ENCODE measurements at regions not wholly inside any gene's neighbourhood (a gene's known extent, or its start where the extent isn't known, plus 50 kb on each side); places are given as distances from the start of the nearest gene placed in this dataset.

DNA sequence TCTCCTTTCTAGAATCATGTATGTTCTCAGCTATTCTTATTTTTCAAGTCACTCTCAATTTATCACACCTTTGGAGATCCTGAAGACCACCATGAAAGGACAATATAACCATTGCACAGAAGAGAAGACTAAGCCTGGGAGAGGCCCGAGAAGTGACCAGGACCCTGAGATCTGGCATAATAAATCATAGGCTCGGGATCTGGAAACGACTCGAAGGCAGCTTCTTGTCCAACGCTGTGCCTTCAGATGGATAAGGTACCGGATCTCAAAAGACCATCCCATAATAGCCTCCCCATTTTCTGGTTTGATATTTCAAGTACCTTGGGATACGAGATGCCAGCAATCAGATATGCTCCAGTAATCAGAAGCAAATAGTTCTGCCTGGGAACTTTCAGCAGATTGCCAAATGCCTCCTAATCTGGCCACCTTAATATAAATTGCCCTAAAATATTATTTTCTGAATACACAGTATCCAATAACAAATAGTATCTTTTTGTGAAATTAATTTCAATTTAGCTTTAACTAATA is 179.2 kb upstream of the ZMIZ1 start:
- no peak for DNase-seq

DNA sequence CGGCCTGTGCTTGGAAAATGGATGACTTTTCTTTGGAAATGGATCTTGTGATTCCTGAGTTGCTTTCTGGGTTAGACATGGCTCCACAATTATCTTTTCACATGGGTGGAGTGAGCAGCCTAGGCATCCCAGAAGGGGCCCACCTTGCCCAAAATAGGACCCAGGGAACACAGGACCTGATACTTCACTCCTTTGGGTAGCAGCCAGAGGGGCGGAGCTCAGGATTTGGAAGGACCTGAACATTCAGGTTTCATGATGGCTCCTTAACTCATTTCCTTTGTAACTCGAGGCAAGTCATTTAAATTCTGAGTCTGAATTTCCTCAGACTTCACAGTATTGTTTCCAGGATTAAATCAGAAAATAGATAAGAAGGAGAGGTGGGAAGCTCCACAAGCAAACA is 178.3 kb upstream of the ZMIZ1 start:
- DNase-seq (no peak), ATAC-seq (ENCODE audit: insufficient read depth, low FRiP score) (no peak)
- peaks cover 0 to 6% (median 2%) of the 10 kb centered on the region in 4 donors for H3K9me3 ChIP-seq (ENCODE audit: control insufficient read depth in 4 of 4, insufficient read depth in 3 of 4, low read length in 3 of 4)
- H3K36me3 ChIP-seq (ENCODE audit: control insufficient read depth in 4 of 4, insufficient read depth in 4 of 4, low read length in 4 of 4) = no peaks in the 10 kb centered on the region
- H3K27ac ChIP-seq (ENCODE audit: low read depth in 1 of 2, low read length in 1 of 2) = no peak overlapping the region
- H3K4me3 ChIP-seq = no peak overlapping the region
- WGBS, 2 donors = 71 to 83% methylated on average over 3 of the region's 3 CpGs
- no peaks in the 10 kb centered on the region for H3K27me3 ChIP-seq (ENCODE audit: control insufficient read depth in 3 of 3, insufficient read depth in 3 of 3, low read length in 2 of 3)
- H3K9ac ChIP-seq (ENCODE audit: insufficient read depth in 1 of 2, low read length in 2 of 2) = no peak overlapping the region
- TF ChIP-seq, protein P1, sequence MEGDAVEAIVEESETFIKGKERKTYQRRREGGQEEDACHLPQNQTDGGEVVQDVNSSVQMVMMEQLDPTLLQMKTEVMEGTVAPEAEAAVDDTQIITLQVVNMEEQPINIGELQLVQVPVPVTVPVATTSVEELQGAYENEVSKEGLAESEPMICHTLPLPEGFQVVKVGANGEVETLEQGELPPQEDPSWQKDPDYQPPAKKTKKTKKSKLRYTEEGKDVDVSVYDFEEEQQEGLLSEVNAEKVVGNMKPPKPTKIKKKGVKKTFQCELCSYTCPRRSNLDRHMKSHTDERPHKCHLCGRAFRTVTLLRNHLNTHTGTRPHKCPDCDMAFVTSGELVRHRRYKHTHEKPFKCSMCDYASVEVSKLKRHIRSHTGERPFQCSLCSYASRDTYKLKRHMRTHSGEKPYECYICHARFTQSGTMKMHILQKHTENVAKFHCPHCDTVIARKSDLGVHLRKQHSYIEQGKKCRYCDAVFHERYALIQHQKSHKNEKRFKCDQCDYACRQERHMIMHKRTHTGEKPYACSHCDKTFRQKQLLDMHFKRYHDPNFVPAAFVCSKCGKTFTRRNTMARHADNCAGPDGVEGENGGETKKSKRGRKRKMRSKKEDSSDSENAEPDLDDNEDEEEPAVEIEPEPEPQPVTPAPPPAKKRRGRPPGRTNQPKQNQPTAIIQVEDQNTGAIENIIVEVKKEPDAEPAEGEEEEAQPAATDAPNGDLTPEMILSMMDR (IDR thresholded peaks at IDR 0.05; ENCODE audit: control extremely low read depth, extremely low read depth) = no peak
- peaks cover 0 to 3% (median 0%) of the 10 kb centered on the region in 5 donors for H3K4me1 ChIP-seq (ENCODE audit: control insufficient read depth in 5 of 5, insufficient read depth in 5 of 5, low read length in 5 of 5)

More for the DNA sequence above, 179.2 kb upstream of the ZMIZ1 start:
- WGBS, 2 donors = 88 to 93% methylated on average over 7 of the region's 7 CpGs
- Histone ChIP-seq H3K9ac (ENCODE audit: insufficient read depth in 1 of 2, low read length in 2 of 2) (no peak overlapping the region), H3K4me1 (ENCODE audit: control insufficient read depth in 5 of 5, insufficient read depth in 5 of 5, low read length in 5 of 5) (no peaks in the 10 kb centered on the region), H3K4me3 (no peak overlapping the region), H3K27me3 (ENCODE audit: control insufficient read depth in 3 of 3, insufficient read depth in 3 of 3, low read length in 2 of 3) (no peaks in the 10 kb centered on the region), H3K27ac (ENCODE audit: low read depth in 1 of 2, low read length in 1 of 2) (no peak overlapping the region), H3K36me3 (ENCODE audit: control insufficient read depth in 4 of 4, insufficient read depth in 4 of 4, low read length in 4 of 4) (no peaks in the 10 kb centered on the region), H3K9me3 (ENCODE audit: control insufficient read depth in 4 of 4, insufficient read depth in 3 of 4, low read length in 3 of 4) (peaks cover 0 to 6% (median 4%) of the 10 kb centered on the region in 4 donors)
- ATAC-seq (ENCODE audit: insufficient read depth, low FRiP score) = no peak
- TF ChIP-seq, protein P1 (IDR thresholded peaks at IDR 0.05; ENCODE audit: control extremely low read depth, extremely low read depth) = no peak

DNA sequence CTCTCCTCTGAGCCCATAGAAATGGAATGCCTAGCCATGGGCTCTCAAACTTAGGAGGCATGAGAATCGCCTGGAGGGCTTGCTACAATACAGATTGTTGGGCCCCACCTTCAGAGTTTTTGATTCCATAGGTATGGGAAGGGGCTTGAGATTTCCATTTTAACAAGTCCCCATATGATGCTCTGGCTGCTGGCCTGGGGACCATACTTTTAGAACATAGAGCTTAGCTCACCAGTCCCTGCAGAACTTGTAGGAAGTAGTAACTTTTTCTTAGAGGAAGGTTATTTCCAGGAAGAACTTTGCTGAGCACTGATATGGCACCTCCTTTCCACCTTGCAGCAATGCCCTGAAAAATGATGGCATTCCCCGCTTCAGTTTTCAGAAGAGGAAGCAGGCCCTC is 177.0 kb upstream of the ZMIZ1 start:
- H3K4me1 ChIP-seq (ENCODE audit: control insufficient read depth in 5 of 5, insufficient read depth in 5 of 5, low read length in 5 of 5) = peaks cover 0 to 7% (median 0%) of the 10 kb centered on the region in 5 donors
- H3K4me3 ChIP-seq = no peak overlapping the region
- H3K36me3 ChIP-seq (ENCODE audit: control insufficient read depth in 4 of 4, insufficient read depth in 4 of 4, low read length in 4 of 4) = no peaks in the 10 kb centered on the region
- ATAC-seq (ENCODE audit: insufficient read depth, low FRiP score) = no peak
- H3K9ac ChIP-seq (ENCODE audit: insufficient read depth in 1 of 2, low read length in 2 of 2) = no peak overlapping the region
- 95 to 96% methylated on average over 2 of the region's 2 CpGs for WGBS, 2 donors
- no peak overlapping the region for H3K27ac ChIP-seq (ENCODE audit: low read depth in 1 of 2, low read length in 1 of 2)
- H3K27me3 ChIP-seq (ENCODE audit: control insufficient read depth in 3 of 3, insufficient read depth in 3 of 3, low read length in 2 of 3) = no peaks in the 10 kb centered on the region
- TF ChIP-seq, protein P1 (IDR thresholded peaks at IDR 0.05; ENCODE audit: control extremely low read depth, extremely low read depth) = no peak
- DNase-seq = no peak
- H3K9me3 ChIP-seq (ENCODE audit: control insufficient read depth in 4 of 4, insufficient read depth in 3 of 4, low read length in 3 of 4) = peaks cover 0 to under 1% (median 0%) of the 10 kb centered on the region in 4 donors

Data from lung (tissue), 11 donors.